Right ventricle myocardium inferior (tissue), 1 donor: ENCODE measurements at regions not wholly inside any gene's neighbourhood (a gene's known extent, or its start where the extent isn't known, plus 50 kb on each side); places are given as distances from the start of the nearest gene placed in this dataset.
A peak's percentile ranks its signal among the peaks of the same experiment; 100 is the strongest.
"Not testable (repeated sequence)": the region's sequence is repeated elsewhere in the genome, so short reads cannot be mapped to it uniquely, and the experiment has no call there.

Experiments used
- ATAC-seq: fragments of 200-7000 bp; cut with Tn5 transposase; one replicate; pipeline ENCODE4 v1.9.1; 2020; ENCODE audit warnings: mild to moderate bottlenecking, moderate library complexity
- DNase-seq: peaks from one replicate; pipeline ENCODE4 v3.0.0; 2021; ENCODE audit errors: missing footprints
- intact Hi-C: fragments of 100-400 bp; cut with DNase I; formaldehyde crosslinking; loops from one replicate; pipeline ENCODE4 v1.11.0; 2022
- donor health status: DM: no; HTN: yes; CAD: no; lungs with severe emphysema.

DNA sequence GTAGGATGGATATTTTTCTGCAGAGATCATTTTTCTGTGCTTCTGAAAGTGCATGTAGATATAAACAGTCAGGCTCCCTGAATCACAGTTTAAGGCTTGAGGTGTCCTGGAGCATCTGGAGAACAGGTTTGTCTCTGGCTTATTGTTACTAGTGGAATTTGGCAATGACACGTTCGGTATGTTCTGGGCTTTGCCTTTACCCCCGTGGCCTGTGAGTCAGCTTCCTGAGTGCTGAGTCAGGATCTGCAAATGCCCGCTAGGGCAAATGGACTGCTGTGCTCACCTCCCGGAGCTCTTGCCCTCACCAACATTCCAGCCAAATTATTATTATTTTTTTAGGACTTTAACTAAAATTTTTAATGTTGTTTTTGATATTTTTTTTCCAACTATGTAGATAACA, 192.5 kb upstream of the PRSS1 start:
- DNase-seq (no peak), ATAC-seq (peak; percentile 74)
- intact Hi-C loops: no loop called here

DNA sequence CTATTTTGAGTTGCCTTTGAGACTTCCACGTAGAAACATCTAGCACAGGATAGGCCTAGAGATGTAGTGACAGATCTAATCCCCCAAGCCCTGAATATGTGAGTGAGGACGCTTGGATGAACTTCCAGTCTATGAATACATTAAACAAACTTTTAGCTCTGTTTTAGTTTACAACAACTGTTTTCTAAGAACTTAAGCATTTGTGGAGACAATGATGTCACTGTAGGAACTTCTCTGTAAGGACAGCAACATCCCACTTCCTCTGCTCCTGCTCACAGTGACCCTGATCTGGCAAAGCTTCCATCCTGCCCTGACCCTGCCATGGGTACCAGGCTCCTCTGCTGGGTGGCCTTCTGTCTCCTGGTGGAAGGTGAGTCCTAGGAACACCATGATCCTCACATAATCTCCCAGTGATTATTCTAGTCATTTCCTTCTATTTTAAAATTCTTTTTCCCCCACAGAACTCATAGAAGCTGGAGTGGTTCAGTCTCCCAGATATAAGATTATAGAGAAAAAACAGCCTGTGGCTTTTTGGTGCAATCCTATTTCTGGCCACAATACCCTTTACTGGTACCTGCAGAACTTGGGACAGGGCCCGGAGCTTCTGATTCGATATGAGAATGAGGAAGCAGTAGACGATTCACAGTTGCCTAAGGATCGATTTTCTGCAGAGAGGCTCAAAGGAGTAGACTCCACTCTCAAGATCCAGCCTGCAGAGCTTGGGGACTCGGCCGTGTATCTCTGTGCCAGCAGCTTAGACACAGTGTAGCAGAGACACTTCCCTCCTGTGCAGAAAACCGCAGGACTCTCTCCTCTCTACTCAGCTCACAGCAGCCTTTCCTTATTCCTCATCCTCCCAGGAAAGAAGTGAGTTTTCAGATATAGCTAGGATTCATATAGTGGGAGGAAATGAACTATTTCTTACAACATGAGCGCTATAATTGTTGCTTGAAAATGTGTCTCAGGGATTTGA, 194.4 kb upstream of the PRSS1 start:
- DNase-seq: no peak
- intact Hi-C loops: no loop called here
- no peak for ATAC-seq

GRCh38 chr7:142553216-142553615, 196.1 kb upstream of the PRSS1 start:
- no peak for DNase-seq
- no peak for ATAC-seq
- intact Hi-C loops: no loop called here

GRCh38 chr7:142548978-142549377, 200.3 kb upstream of the PRSS1 start:
- ATAC-seq (no peak), DNase-seq (no peak)
- intact Hi-C loops: no loop called here

DNA sequence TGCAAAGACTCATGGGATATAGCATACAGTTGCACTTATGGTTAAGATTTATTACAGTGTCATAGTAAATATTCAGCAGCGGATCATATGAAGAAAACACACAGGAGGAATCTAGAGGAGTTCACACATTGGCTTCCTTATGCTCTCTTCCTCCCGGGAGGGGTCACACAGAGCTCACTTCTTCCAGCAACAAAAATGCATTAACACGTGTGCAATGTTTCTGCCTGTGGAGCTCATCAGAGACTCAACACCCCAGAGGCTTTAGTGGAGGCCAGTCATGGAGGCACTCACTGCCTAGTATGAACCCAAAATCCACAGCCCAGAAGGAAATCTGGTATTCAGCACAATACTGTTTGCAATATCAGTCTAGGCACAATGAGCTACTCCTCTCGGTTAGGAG, 202.8 kb upstream of the PRSS1 start:
- no peak for ATAC-seq
- intact Hi-C loops: no loop called here
- no peak for DNase-seq

DNA sequence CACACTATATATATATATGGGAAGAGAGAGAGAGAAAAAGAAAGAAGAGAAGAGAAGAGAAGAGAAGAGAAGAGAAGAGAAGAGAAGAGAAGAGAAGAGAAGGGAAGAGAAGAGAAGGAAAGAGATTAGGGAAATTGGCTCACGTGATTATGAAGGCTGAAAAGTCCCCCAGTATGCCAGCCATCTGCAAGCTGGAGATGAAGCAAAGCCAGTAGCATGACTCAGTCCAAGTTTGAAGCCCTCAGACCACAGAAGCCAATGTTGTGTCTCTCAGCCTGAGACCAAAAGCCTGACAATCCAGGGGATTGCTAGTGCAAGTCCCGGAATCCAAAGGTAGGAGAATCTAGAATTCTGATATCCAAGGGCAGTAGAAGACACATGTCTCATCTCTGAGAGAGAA, 206.3 kb upstream of the PRSS1 start:
- no peak for DNase-seq
- intact Hi-C loops: no loop called here
- ATAC-seq: no peak

DNA sequence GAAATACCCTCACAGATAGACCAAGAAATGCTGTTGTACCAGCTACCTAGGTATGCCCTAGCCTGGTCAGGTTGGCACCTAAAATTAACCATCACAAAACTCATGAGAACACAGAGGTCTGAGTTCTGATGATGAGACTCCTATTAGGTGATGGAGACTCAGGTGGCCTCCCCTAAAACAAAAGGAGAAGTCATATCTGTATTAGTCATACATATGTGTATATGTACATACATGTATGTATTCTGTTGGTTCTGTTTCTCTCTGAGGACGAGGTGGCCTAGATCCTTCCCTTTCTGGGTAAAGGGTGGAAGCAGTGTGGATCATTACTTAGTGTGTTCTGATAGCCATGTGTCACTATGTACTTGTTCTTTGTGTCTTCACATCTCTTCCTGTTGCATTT, 207.2 kb upstream of the PRSS1 start:
- intact Hi-C loops: no loop called here
- ATAC-seq (no peak), DNase-seq (no peak)

DNA sequence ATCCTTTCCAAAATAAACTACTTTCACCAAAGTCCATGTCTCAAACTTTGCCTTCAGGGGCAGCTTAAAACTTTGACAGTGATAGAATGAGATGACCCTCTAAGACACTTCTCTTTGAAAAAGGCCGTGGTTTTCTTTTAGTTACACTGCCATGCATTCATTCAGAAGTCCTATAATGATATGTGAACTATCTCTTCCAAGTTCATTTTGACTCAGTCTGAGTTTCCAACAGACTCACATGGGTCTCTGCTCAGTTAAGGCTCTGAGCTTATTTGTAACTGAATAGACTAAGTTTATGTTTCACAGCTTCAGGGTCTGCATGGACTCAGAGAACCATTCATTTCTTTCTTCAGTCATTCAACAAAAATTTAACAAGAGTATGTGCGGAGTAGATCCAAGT, 208.9 kb upstream of the PRSS1 start:
- DNase-seq (no peak), ATAC-seq (no peak)
- intact Hi-C loops: no loop called here

DNA sequence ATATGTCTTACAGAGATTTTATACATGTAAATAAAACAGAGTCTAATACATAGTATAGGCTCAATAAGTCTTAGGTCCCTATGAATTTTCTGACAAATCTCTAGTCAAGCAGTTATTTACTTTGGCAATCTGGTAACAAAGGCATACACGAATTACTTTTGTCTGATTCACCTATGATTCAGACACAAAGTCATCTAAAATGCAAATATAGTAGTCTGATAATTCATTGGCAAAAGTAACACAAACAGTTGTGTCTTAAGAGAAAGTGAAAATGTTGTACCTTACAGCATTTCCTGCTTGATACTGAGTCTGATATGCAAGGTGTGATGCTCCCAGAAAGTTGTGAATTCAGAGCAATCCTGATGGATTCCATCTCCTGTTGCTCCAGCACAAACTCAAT, 209.4 kb upstream of the PRSS1 start:
- DNase-seq: no peak
- intact Hi-C loops: no loop called here
- ATAC-seq: no peak

- intact Hi-C loops: no loop called here
- DNase-seq (no peak), ATAC-seq (no peak)
Measured at GRCh38 chr7:142537760-142538159, 211.5 kb upstream of the PRSS1 start.

DNA sequence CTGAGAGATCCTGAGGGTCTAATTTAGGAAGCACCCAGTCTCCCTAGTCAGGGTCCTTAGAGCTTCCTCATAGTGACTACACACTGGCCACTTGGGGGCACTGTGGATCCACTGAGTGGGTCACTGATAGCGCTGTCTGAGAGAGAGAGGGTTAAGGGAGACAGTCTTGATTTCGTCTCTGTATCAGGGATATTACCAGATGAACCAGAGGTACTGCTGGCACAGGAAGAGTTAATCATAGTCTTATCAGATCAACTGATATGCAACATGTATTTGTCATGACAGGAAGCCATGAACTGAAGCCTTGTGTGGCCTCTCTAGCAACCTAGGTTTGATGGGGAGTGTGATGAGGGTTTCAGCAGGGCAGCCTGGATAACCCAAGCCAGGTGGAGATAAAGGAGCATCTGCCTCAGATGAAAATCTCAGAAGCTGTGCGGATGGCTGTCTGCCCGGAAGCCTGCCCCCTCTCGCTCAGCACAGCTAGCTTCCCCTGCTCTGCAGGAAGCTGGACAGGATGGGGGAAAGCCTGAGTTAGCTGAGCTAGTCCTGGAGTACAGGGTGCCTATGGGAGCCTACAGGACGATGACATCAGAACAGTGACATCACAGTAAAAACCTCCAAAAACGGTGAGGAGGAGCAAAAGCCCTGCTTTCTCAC, 214.0 kb upstream of the PRSS1 start:
- intact Hi-C loops: no loop called here
- ATAC-seq: no peak
- DNase-seq: no peak

- DNase-seq: no peak
- intact Hi-C loops: no loop called here
- no peak for ATAC-seq
Measured at GRCh38 chr7:142534726-142535122, 214.5 kb upstream of the PRSS1 start.

DNA sequence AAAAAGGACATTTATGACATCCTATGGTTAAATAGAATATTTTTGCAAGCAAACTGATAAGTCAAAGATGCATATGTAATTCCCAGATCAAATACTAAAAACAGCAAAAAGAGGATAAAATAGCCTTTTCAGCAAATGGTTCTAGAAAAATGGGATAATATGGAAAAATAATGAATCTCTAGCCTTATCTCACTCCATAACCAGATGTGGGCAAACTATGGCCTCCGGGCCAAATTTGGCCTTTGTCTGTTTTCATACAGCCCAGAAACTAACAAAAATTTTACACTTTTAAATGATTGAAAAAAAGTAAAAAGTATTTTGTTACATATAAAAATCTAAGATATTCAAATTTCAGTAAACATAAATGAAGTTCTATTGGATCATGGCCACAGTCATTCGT, 215.4 kb upstream of the PRSS1 start:
- ATAC-seq: no peak
- intact Hi-C loops: no loop called here
- DNase-seq: no peak

DNA sequence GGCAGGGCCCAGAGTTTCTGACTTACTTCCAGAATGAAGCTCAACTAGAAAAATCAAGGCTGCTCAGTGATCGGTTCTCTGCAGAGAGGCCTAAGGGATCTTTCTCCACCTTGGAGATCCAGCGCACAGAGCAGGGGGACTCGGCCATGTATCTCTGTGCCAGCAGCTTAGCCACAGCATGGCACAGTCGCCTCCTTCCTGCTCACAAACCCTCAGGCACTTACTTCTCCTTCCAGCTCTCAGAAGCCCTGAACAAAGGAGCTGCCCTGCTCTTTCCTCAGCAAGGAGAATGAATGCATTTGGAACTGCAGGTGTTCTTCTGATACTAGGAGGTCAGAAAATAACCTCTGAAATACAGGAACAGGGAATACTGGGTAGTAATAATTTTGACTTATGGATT, 219.7 kb upstream of the PRSS1 start:
- ATAC-seq (no peak), DNase-seq (no peak)
- intact Hi-C loops: no loop called here

GRCh38 chr7:142528608-142529408, 220.5 kb upstream of the PRSS1 start:
- DNase-seq: no peak
- no peak for ATAC-seq
- intact Hi-C loops: no loop called here

DNA sequence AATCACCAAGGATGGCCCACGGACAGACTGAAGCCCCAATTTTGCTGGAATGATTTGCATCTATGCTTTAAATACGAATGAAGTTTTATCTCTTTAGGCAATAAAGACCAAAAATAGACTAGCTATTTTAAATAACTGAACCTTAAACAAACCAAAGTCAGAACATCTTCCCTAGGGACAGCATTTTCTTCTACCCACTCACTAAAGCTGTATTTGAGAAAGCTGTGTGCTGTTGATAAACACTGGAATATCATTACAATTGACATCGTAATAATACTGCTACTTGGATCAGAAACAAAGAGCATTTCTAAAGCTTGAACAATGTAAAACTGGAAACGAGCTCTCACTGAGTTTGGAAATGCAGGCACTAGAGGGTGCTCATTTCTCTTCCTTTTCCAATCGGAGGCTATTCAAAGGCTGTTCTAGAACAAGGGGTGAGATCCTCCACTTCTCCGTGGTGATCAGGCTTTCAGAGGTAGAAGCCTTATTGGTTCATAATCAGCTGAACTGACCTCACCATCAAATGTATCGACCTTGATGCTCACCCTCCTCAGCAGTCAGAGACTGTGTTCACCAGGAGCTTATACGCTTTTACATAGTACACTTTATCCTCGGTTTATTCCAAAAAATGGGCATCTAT, 225.3 kb upstream of the PRSS1 start:
- ATAC-seq (no peak), DNase-seq (no peak)
- intact Hi-C loops: no loop called here

DNA sequence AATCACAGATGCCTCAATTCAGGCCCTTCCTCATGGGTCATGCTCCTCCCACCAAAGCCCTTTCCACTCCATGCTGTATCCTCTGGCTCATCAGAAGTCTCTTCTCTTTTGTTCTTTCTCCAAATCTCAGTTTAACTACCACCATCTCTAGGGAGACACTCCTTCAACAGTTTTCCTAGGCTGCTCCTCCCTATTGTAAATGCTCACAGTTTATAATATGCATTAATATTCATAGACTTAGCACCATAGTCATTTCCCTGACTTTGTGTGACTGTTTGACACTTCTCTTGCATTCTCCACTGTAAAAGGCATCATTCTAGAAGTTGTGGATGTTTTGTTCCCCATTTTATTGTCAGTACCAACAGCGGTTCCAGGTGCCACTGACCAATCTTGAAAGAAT, 226.5 kb upstream of the PRSS1 start:
- DNase-seq (no peak), ATAC-seq (no peak)
- intact Hi-C loops: no loop called here

DNA sequence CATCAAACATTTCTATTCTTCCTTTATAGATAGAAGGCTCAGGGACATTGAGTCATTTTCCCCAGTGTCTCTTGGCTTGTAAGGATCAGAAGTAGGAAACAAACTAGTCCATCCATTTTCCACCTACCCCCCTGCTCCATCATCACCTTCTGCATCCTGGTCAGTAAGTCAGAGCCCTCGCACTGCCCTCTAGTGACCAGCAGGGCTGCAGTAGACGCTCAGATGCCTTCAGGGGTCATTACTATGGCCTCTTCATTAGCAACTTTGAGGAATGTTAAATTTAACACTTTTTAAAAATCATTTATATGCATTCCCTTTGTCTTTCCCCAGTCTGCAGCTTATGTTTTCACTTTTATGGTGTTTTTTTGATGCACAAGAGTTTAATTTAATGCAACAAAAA, 228.4 kb upstream of the PRSS1 start:
- ATAC-seq, DNase-seq: not testable (repeated sequence)
- intact Hi-C loops: loop anchor here (2.0 kb wide), 1 partner anchor 48 kb away; no protein-coding TSS in a partner anchor

GRCh38 chr7:142520455-142520854, 228.8 kb upstream of the PRSS1 start:
- not testable (repeated sequence) for ATAC-seq, DNase-seq
- intact Hi-C loops: loop anchor here (2.0 kb wide), 1 partner anchor 48 kb away; no protein-coding TSS in a partner anchor
